LNCaP clone FGC (cell line): ENCODE measurements at regions not wholly inside any gene's neighbourhood (a gene's known extent, or its start where the extent isn't known, plus 50 kb on each side); places are given as distances from the start of the nearest gene placed in this dataset.
"Not testable (repeated sequence)": the region's sequence is repeated elsewhere in the genome, so short reads cannot be mapped to it uniquely, and the experiment has no call there.

Source experiments
- DNase-seq: peaks from one replicate; pipeline ENCODE4 v3.0.0-alpha.2; 2011; ENCODE audit warnings: low read depth
- H3K4me3 ChIP-seq: 2 replicates; pipeline ENCODE4 v1.5.1; 2011; ENCODE audit warnings: mild to moderate bottlenecking, low read depth, low read length, control low read depth
- TF ChIP-seq, protein P1 (sequence below): IDR thresholded peaks from 2 replicates; pipeline ENCODE4 v1.5.1; 2012; ENCODE audit warnings: mild to moderate bottlenecking; ENCODE audit not compliant: control insufficient read depth, insufficient read depth; ENCODE audit errors: extremely low read depth

- no peak overlapping the region for H3K4me3 ChIP-seq
- DNase-seq: no peak
- TF ChIP-seq, protein P1, sequence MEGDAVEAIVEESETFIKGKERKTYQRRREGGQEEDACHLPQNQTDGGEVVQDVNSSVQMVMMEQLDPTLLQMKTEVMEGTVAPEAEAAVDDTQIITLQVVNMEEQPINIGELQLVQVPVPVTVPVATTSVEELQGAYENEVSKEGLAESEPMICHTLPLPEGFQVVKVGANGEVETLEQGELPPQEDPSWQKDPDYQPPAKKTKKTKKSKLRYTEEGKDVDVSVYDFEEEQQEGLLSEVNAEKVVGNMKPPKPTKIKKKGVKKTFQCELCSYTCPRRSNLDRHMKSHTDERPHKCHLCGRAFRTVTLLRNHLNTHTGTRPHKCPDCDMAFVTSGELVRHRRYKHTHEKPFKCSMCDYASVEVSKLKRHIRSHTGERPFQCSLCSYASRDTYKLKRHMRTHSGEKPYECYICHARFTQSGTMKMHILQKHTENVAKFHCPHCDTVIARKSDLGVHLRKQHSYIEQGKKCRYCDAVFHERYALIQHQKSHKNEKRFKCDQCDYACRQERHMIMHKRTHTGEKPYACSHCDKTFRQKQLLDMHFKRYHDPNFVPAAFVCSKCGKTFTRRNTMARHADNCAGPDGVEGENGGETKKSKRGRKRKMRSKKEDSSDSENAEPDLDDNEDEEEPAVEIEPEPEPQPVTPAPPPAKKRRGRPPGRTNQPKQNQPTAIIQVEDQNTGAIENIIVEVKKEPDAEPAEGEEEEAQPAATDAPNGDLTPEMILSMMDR: no peak
Observed at GRCh38 chr16:86953631-86954391, 363.4 kb downstream of the C16orf95 start.

- TF ChIP-seq, protein P1: no peak
- no peak overlapping the region for H3K4me3 ChIP-seq
- no peak for DNase-seq
Observed at GRCh38 chr16:86955136-86955855, 361.9 kb downstream of the C16orf95 start.

GRCh38 chr16:86956437-86956836 lies 360.8 kb downstream of the C16orf95 start:
- H3K4me3 ChIP-seq: no peak overlapping the region
- TF ChIP-seq, protein P1: no peak
- no peak for DNase-seq

DNA sequence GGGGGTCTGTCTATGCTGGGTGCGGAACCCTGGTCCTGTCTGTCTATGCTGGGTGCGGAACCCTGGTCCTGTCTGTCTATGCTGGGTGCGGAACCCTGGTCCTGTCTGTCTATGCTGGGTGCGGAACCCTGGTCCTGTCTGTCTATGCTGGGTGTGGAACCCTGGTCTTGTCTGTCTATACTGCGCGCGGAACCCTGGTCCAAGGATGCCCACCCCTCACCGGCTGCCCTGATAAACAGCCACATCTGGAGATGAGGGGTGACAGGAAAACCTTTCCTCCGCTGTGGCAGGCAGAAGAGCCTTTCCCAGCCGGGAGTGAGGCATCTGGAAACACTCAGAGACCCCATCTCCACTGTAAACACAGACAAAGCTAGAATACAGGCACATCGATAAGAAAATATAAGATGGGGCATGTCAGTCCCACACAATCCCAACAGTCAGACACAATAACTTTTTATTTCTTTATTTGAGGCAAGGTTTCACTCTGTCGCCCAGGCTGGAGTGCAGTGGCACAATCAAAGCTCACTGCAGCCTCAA lies 359.5 kb downstream of the C16orf95 start:
- not testable (repeated sequence) for H3K4me3 ChIP-seq, DNase-seq

GRCh38 chr16:86958423-86958822 lies 358.8 kb downstream of the C16orf95 start:
- no peak overlapping the region for H3K4me3 ChIP-seq
- no peak for DNase-seq
- TF ChIP-seq, protein P1: no peak

DNA sequence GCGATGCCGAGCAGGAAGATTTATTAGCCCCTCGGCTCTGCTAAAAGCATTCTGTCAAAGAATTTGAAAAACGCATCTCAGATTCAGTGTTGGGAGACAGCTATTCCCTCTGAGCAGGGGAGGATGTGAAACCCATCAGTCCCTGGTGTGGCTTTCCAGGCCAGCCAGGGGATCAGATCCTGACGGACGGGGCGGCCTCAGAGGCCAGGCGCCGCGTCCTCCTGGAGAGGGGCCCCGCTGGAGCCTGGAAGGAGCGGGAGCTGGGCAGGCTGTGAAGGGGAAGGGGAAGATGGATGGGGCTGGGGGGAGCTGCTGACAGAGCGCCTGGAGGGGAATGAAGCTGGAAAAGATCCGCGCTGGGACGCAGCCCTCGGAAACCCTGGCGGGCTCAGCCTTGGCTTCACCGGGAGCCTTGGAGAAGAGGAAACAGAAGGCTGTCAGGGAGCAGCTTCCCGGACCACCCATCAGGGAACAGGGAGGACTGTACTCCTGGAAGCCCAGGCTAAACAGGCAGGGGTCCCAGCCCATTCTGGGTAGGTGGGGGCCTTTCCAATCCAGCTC lies 358.0 kb downstream of the C16orf95 start:
- DNase-seq: no peak
- TF ChIP-seq, protein P1: no peak
- no peak overlapping the region for H3K4me3 ChIP-seq

GRCh38 chr16:86959729-86960128 lies 357.5 kb downstream of the C16orf95 start:
- no peak overlapping the region for H3K4me3 ChIP-seq
- no peak for DNase-seq
- TF ChIP-seq, protein P1: no peak
